Neural progenitor cell (in vitro differentiated cells): ENCODE measurements at regions not wholly inside any gene's neighbourhood (a gene's known extent, or its start where the extent isn't known, plus 50 kb on each side); places are given as distances from the start of the nearest gene placed in this dataset.

Source experiments
- CTCF ChIP-seq: fragments of 200-600 bp; sonication (generic); IDR thresholded peaks from 2 replicates; pipeline ENCODE4 v1.5.1; 2017; ENCODE audit warnings: antibody characterized with exemption, mild to moderate bottlenecking
- EZH2 ChIP-seq: fragments of 200-600 bp; sonication (generic); IDR thresholded peaks from 2 replicates; pipeline ENCODE4 v1.6.1; 2017; ENCODE audit warnings: antibody characterized with exemption, mild to moderate bottlenecking, moderate library complexity

- TF ChIP-seq EZH2 (no peak), CTCF (no peak)
Observed at GRCh38 chrX:39307488-39307887, 506.2 kb downstream of the MID1IP1 start.
